HCT116 (cell line): ENCODE measurements at regions not wholly inside any gene's neighbourhood (a gene's known extent, or its start where the extent isn't known, plus 50 kb on each side); places are given as distances from the start of the nearest gene placed in this dataset.

Experiments
- ATAC-seq: fragments of 200-7000 bp; cut with Tn5 transposase; 2 replicates; pipeline ENCODE4 v1.9.1; 2020; ENCODE audit warnings: mild to moderate bottlenecking, moderate library complexity
- BruUV-seq: library from RNA; stranded (reverse); fragments of 400-500 nt; replicated peaks from 2 replicates; lab custom pipeline; 2021; lab: Mats Ljungman, UMichigan
- CTCF ChIA-PET: fragments of 300-600 bp; sonication (Branson Sonifier 250); formaldehyde crosslinking; loops from one replicate; lab custom pipeline; 2021; ENCODE audit warnings: antibody characterized with exemption; lab: Charles Lee
- POLR2A ChIA-PET: fragments of 300-600, 350-600 bp; sonication (Branson Sonifier 250); formaldehyde crosslinking; loops from one replicate; lab custom pipeline; 2021; ENCODE audit warnings: antibody characterized with exemption; lab: Charles Lee
- RAD21 ChIA-PET, 2 experiments: fragments of 300-600 bp; sonication (Branson Sonifier 250); formaldehyde crosslinking; loops; one replicate each; lab custom pipeline; 2023; ENCODE audit warnings: low total read pairs in 2 of 2; ENCODE audit not compliant: uncharacterized antibody in 2 of 2, unreplicated experiment in 2 of 2, low non-redundant PET in 1 of 2; lab: Charles Lee
- DNase-seq: peaks from one replicate; pipeline ENCODE4 v3.0.0-alpha.2; 2010; ENCODE audit warnings: low read depth, low spot score
- H2AFZ ChIP-seq: fragments of 200-600 bp; shearing (Covaris generic), sonication (generic); 2 replicates; pipeline ENCODE4 v1.6.1; 2017; ENCODE audit warnings: low read depth, mixed run types, mixed read lengths, antibody characterized with exemption, low read length; ENCODE audit not compliant: poor library complexity, severe bottlenecking
- H3K27ac ChIP-seq: 2 replicates; pipeline ENCODE4 v1.5.1; 2012; ENCODE audit warnings: low read depth, low read length
- H3K27me3 ChIP-seq: fragments of 200-600 bp; sonication (generic); 2 replicates; pipeline ENCODE4 v1.6.1; 2016; ENCODE audit warnings: mixed run types, low read length, mixed read lengths; ENCODE audit not compliant: insufficient read depth
- H3K36me3 ChIP-seq, 2 experiments: fragments of 200-500 bp in 1 of 2; fragments of 200-600 bp in 1 of 2; sonication (Bioruptor generic) in 1 of 2; sonication (generic) in 1 of 2; 2 replicates each; pipeline versions ENCODE4 v1.5.1 to v1.6.1; 2014 to 2016; ENCODE audit warnings: low read length in 2 of 2, inconsistent platforms in 1 of 2, mixed read lengths in 1 of 2, mixed run types in 1 of 2; ENCODE audit not compliant: insufficient read depth in 2 of 2, control insufficient read depth in 1 of 2
- H3K4me1 ChIP-seq, 2 experiments: fragments of 200-600 bp in 1 of 2; sonication (generic) in 1 of 2; 2 replicates each; pipeline versions ENCODE4 v1.5.1 to v1.6.1; 2012 to 2017; ENCODE audit warnings: low read length in 2 of 2, inconsistent platforms in 1 of 2, mild to moderate bottlenecking in 1 of 2, mixed read lengths in 1 of 2, mixed run types in 1 of 2, moderate library complexity in 1 of 2; ENCODE audit not compliant: insufficient read depth in 2 of 2, control insufficient read depth in 1 of 2
- H3K4me2 ChIP-seq: fragments of 200-600 bp; sonication (generic); 2 replicates; pipeline ENCODE4 v1.6.1; 2017; ENCODE audit warnings: mixed run types, low read length, mixed read lengths
- H3K4me3 ChIP-seq, 2 experiments: fragments of 200-600 bp in 1 of 2; sonication (generic) in 1 of 2; replicated peaks in 1 of 2; 2 replicates each; pipeline ENCODE4 v1.5.1; 2011 to 2016; ENCODE audit warnings: low read length in 2 of 2, control low read depth in 1 of 2, low read depth in 1 of 2, mild to moderate bottlenecking in 1 of 2, mixed read lengths in 1 of 2, mixed run types in 1 of 2
- H3K79me2 ChIP-seq: fragments of 200-600 bp; sonication (generic); 2 replicates; pipeline ENCODE4 v1.6.1; 2017; ENCODE audit warnings: mild to moderate bottlenecking, mixed run types, low read length, moderate library complexity, mixed read lengths; ENCODE audit not compliant: insufficient read depth
- H3K9ac ChIP-seq: fragments of 200-600 bp; sonication (generic); 2 replicates; pipeline ENCODE4 v1.6.1; 2016; ENCODE audit warnings: low read length, mixed read lengths
- H3K9me2 ChIP-seq: fragments of 200-600 bp; sonication (generic), shearing (Covaris generic); 2 replicates; pipeline ENCODE4 v1.6.1; 2017; ENCODE audit warnings: mixed run types, mild to moderate bottlenecking, moderate library complexity; ENCODE audit not compliant: insufficient read depth
- H3K9me3 ChIP-seq, 2 experiments: fragments of 200-500 bp in 1 of 2; fragments of 200-600 bp in 1 of 2; sonication (Bioruptor generic) in 1 of 2; sonication (generic) in 1 of 2; 2 replicates each; pipeline ENCODE4 v1.6.1; 2014 to 2017; ENCODE audit warnings: low read length in 2 of 2, mixed read lengths in 2 of 2, inconsistent platforms in 1 of 2, low read depth in 1 of 2, mild to moderate bottlenecking in 1 of 2, mixed run types in 1 of 2, moderate library complexity in 1 of 2; ENCODE audit not compliant: control insufficient read depth in 1 of 2, insufficient read depth in 1 of 2
- H4K20me1 ChIP-seq: fragments of 200-600 bp; sonication (generic), shearing (Covaris generic); 2 replicates; pipeline ENCODE4 v1.6.1; 2017; ENCODE audit warnings: mixed run types, mild to moderate bottlenecking, moderate library complexity; ENCODE audit not compliant: insufficient read depth
- CBX3 ChIP-seq: IDR thresholded peaks from 2 replicates; pipeline ENCODE4 v1.6.1; 2012; ENCODE audit warnings: low read depth
- CEBPB ChIP-seq: IDR thresholded peaks from 2 replicates; pipeline ENCODE4 v1.6.1; 2012; ENCODE audit warnings: low read depth
- EZH2phosphoT487 ChIP-seq: fragments of 200-600 bp; IDR thresholded peaks from 2 replicates; pipeline ENCODE4 v1.6.1; 2018; ENCODE audit warnings: antibody characterized with exemption, borderline replicate concordance
- POLR2A ChIP-seq: IDR thresholded peaks from 2 replicates; pipeline ENCODE4 v1.7.0; 2011; ENCODE audit warnings: borderline replicate concordance; ENCODE audit not compliant: insufficient read depth, insufficient read length; ENCODE audit errors: extremely low read depth
- RAD21 ChIP-seq: IDR thresholded peaks from 2 replicates; pipeline ENCODE4 v1.6.1; 2012; ENCODE audit warnings: low read depth, mild to moderate bottlenecking
- SRF ChIP-seq: IDR thresholded peaks from 2 replicates; pipeline ENCODE4 v1.6.1; 2012; ENCODE audit warnings: low read depth
- YY1 ChIP-seq: IDR thresholded peaks from 2 replicates; pipeline ENCODE4 v1.6.1; 2011; ENCODE audit warnings: low read length, low read depth, moderate library complexity, mild to moderate bottlenecking; ENCODE audit not compliant: insufficient replicate concordance; ENCODE audit errors: extremely low read depth
- intact Hi-C: fragments of 100-400 bp; cut with micrococcal nuclease; formaldehyde crosslinking; loops from 2 replicates; pipeline ENCODE4 v1.10.0; 2022
- TF ChIP-seq, protein P1 (sequence below): IDR thresholded peaks from 2 replicates; pipeline ENCODE4 v1.6.1; 2012
- TF ChIP-seq, protein P2 (sequence below), 3 experiments: fragments of 200-600 bp in 1 of 3; sonication (generic) in 1 of 3; IDR thresholded peaks in 2 of 3; conservative IDR thresholded peaks in 1 of 3; 2 replicates each; pipeline ENCODE4 v1.5.1; 2012 to 2017; ENCODE audit warnings: low read depth in 2 of 3, low read length in 2 of 3, antibody characterized with exemption in 1 of 3, borderline replicate concordance in 1 of 3, control low read depth in 1 of 3, mild to moderate bottlenecking in 1 of 3, mixed read lengths in 1 of 3, mixed run types in 1 of 3, moderate library complexity in 1 of 3; ENCODE audit not compliant: insufficient read depth in 1 of 3
- TF ChIP-seq, protein P3 (sequence below): IDR thresholded peaks from 2 replicates; pipeline ENCODE4 v1.6.1; 2011; ENCODE audit warnings: mild to moderate bottlenecking, low read length, moderate library complexity; ENCODE audit not compliant: insufficient replicate concordance; ENCODE audit errors: extremely low read depth

DNA sequence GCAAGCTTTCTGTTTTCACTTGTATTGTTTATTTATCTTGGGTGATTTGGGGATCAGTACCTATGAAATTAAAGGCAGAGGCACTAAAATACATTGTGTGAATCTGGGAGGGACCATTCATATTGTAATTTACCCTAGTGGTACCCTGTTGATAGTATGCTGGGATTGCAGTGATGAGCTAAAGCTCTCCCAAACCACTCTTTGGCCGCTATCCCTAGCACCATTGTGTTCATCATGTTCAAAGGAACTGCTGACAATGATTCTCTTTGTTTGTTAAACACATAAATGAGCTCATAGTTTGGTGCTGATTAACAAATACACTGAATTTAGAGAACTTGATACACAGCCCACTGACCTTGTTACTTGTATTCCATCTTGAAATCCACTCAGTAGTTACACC, 1469.8 kb downstream of the CDH11 start:
- Histone ChIP-seq H3K27ac (no peak overlapping the region), H3K36me3 (no peaks in the 10 kb centered on the region)
- BruUV-seq = no TSS peak

More for the DNA sequence above, 1469.8 kb downstream of the CDH11 start:
- ChIA-PET CTCF (no interaction called here), RAD21 (no interaction called here), POLR2A (no interaction called here)
- Histone ChIP-seq H3K27me3 (no peaks in the 10 kb centered on the region), H3K4me2 (no peak overlapping the region), H3K79me2 (no peaks in the 10 kb centered on the region), H2AFZ (no peak overlapping the region), H3K9me3 (peaks cover 0 to 9% of the 10 kb centered on the region in 2 experiments; a peak in 2 of 4 replicates), H3K4me1 (no peaks in the 10 kb centered on the region), H3K9me2 (no peaks in the 10 kb centered on the region), H4K20me1 (no peaks in the 10 kb centered on the region), H3K9ac (no peak overlapping the region), H3K4me3 (no peak overlapping the region)
- DNase-seq = no peak
- TF ChIP-seq CEBPB (no peak), EZH2phosphoT487 (no peak), SRF (no peak), YY1 (no peak), CBX3 (no peak), POLR2A (no peak), RAD21 (no peak)
- TF ChIP-seq, protein P1, sequence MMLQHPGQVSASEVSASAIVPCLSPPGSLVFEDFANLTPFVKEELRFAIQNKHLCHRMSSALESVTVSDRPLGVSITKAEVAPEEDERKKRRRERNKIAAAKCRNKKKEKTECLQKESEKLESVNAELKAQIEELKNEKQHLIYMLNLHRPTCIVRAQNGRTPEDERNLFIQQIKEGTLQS = no peak
- TF ChIP-seq, protein P2, sequence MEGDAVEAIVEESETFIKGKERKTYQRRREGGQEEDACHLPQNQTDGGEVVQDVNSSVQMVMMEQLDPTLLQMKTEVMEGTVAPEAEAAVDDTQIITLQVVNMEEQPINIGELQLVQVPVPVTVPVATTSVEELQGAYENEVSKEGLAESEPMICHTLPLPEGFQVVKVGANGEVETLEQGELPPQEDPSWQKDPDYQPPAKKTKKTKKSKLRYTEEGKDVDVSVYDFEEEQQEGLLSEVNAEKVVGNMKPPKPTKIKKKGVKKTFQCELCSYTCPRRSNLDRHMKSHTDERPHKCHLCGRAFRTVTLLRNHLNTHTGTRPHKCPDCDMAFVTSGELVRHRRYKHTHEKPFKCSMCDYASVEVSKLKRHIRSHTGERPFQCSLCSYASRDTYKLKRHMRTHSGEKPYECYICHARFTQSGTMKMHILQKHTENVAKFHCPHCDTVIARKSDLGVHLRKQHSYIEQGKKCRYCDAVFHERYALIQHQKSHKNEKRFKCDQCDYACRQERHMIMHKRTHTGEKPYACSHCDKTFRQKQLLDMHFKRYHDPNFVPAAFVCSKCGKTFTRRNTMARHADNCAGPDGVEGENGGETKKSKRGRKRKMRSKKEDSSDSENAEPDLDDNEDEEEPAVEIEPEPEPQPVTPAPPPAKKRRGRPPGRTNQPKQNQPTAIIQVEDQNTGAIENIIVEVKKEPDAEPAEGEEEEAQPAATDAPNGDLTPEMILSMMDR (IDR thresholded peaks at IDR 0.05 in 2 of 3, conservative IDR thresholded peaks at IDR 0.05 in 1 of 3; ENCODE audit: borderline replicate concordance in 1 of 3, insufficient read depth in 1 of 3, low read depth in 2 of 3, low read length in 2 of 3) = no peak
- TF ChIP-seq, protein P3, sequence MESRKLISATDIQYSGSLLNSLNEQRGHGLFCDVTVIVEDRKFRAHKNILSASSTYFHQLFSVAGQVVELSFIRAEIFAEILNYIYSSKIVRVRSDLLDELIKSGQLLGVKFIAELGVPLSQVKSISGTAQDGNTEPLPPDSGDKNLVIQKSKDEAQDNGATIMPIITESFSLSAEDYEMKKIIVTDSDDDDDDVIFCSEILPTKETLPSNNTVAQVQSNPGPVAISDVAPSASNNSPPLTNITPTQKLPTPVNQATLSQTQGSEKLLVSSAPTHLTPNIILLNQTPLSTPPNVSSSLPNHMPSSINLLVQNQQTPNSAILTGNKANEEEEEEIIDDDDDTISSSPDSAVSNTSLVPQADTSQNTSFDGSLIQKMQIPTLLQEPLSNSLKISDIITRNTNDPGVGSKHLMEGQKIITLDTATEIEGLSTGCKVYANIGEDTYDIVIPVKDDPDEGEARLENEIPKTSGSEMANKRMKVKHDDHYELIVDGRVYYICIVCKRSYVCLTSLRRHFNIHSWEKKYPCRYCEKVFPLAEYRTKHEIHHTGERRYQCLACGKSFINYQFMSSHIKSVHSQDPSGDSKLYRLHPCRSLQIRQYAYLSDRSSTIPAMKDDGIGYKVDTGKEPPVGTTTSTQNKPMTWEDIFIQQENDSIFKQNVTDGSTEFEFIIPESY = no peak
- no peak for ATAC-seq
- intact Hi-C loops = no loop called here
